Fibroblast of pulmonary artery (primary cell): ENCODE measurements at regions not wholly inside any gene's neighbourhood (a gene's known extent, or its start where the extent isn't known, plus 50 kb on each side); places are given as distances from the start of the nearest gene placed in this dataset.

Experiments
- DNase-seq: peaks from one replicate; pipeline ENCODE4 v3.0.0-alpha.2; 2010; ENCODE audit warnings: low read depth
- H3K4me3 ChIP-seq: replicated peaks from 2 replicates; pipeline ENCODE4 v1.5.1; 2011; ENCODE audit warnings: low read depth, mild to moderate bottlenecking, control low read depth, low read length, moderate library complexity
- TF ChIP-seq, protein P1 (sequence below): IDR thresholded peaks from 2 replicates; pipeline ENCODE4 v1.5.1; 2011; ENCODE audit warnings: mild to moderate bottlenecking, control low read depth, low read length, inconsistent platforms; ENCODE audit errors: missing control alignments

DNA sequence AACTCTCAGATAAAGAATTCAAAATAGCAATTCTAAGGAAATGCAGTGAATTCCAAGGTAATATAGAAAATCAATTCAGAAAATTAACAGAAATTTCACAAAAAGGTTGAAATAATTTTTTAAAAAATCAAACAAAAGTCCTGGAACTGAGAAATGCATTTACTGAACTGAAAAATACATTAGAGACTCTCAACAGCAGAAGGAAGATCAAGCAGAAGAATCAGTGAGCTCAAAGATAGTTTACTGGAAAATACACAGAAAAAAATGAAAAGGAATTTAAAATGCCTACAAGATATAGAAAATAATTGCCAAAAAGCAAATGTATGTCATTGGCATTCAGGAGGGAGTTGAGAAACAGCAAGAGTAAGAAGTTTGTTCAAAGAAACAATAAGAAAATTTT is 107.3 kb downstream of the BUD13 start:
- DNase-seq: no peak
- no peak overlapping the region for H3K4me3 ChIP-seq
- TF ChIP-seq, protein P1, sequence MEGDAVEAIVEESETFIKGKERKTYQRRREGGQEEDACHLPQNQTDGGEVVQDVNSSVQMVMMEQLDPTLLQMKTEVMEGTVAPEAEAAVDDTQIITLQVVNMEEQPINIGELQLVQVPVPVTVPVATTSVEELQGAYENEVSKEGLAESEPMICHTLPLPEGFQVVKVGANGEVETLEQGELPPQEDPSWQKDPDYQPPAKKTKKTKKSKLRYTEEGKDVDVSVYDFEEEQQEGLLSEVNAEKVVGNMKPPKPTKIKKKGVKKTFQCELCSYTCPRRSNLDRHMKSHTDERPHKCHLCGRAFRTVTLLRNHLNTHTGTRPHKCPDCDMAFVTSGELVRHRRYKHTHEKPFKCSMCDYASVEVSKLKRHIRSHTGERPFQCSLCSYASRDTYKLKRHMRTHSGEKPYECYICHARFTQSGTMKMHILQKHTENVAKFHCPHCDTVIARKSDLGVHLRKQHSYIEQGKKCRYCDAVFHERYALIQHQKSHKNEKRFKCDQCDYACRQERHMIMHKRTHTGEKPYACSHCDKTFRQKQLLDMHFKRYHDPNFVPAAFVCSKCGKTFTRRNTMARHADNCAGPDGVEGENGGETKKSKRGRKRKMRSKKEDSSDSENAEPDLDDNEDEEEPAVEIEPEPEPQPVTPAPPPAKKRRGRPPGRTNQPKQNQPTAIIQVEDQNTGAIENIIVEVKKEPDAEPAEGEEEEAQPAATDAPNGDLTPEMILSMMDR: no peak

DNA sequence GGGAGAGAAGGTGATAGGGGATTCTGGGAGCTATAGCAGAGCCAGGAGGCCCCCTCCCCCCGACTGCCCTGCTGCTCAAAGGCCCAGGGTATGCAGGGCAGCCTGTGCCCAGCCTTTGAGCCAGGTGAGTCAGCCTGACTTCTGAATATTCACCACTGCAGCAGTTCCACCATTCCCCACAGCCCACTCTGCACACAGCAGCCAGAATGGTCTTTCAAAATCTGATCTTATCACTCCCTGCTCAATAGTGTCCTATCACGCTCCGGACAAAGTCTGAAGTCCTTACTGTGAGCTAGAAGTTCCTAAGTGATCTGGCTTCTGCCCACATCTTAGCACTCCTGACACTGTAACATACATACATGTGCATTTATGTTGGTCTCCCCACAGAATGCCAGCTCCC is 111.7 kb downstream of the BUD13 start:
- TF ChIP-seq, protein P1: no peak
- no peak for DNase-seq
- H3K4me3 ChIP-seq: no peak overlapping the region

DNA sequence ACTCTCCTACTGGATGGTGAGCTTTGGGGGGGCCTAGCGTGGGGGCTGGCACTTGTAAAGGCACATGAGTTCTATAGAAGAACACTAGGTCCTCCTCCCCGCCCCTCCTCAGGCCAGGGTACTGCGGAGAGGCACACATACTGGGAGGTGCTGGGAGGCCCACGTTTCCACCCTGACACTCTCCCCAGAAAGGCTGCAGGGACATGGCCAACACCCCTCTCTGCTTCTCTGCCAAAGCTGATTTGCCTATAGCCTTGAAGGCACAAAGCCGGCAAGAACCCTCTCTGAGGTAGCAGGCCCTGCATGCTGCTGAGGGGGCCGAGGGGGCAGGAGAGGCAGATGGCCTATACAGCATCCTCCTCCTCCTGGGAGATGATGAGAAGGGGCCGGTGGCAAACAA is 112.8 kb downstream of the BUD13 start:
- TF ChIP-seq, protein P1: no peak
- no peak overlapping the region for H3K4me3 ChIP-seq
- no peak for DNase-seq

DNA sequence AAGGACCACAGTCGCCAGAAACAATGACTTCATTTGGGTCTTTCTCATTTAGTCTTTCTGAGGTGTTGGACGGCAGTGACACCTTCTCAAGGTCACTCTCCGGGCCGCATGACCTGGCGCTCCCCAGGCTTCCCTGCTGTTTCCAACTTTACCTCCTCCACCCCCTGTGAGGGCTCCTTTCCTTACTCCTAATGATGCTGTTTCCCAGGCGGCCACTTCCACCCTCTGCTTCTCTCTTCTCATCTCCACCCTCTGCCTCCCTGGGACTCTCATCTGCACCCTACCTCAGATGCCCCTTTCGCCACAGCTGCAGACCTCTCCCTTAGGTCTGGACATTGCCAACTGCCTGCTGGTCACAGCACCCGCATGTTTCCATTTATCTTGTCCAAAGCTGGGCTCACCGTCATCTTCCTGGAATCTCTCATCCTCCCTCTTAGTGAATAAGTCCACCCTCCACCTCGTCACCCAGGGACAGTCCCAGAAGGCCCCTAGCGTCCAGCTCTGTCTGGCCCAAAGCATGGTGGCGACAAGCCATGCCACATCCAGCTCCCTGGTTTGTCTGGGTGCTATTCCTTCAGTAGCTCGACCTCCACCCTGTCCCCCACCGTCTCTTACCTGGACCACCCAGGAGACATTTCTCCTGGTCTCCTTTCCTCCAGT is 113.8 kb downstream of the BUD13 start:
- no peak overlapping the region for H3K4me3 ChIP-seq
- no peak for DNase-seq
- TF ChIP-seq, protein P1: no peak

DNA sequence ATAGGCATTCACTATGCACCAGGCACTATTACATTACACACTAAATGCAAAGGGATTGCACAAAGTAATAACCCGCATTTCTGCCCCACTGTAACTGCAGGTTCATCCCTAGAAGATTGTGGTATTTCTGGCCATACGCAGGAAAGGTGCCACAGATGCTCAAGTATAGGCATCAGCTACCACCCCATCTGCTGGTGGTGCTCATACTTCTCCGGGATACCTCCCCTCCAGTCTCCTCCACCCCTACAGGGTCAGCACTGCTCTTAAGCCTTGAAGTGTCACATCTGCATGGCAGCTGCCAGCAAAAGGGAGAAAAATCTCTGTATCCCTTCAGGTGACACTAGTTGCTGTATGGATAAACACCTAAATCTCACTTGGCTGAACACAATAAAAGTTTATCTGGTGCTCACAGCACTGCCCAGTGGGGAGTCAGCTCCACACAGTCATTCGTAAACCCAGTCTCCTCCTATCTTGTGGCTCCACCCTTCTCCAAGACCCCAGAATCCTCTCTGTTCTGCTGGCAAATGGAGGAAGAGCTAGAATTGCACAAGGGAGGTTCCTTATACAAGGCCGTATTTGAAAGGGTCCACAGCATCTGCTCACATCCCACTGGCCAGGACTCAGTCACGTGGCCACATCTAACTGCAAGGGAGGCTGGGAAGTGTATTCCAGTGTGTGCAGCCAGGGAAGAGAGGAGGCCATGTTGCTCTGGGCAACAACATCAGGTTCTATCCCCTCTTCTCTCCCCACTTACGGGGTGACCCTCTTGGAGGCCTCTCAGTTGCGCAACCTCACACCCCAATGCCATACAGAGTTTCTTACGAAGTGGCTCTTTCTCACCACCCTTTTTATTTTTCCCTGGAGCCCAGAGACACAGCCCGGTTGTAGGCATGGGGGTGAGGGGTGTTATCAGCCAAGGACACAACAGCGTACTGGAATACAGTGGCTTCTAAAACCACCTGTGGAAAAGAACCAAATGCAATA is 114.7 kb downstream of the BUD13 start:
- H3K4me3 ChIP-seq: no peak overlapping the region
- DNase-seq: no peak
- TF ChIP-seq, protein P1: no peak

DNA sequence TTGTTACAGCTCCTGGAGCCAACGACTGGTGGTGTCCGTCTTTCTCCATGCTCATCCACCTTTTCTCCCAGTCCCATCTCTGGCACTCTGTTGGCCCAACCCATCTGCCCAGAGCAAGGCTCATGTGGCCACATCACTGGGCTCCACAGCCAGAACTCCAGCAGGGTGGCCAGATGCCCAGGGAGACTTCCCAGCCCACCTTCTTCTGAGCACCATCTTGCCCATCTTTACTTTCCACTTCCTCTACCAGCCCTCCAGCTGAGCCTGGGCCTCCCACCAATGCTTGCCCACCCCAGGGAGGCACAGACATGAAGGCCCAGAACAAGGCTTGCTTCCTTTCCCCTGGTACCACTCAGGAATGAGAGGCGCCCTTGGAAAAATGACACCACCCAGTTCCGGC is 116.8 kb downstream of the BUD13 start:
- H3K4me3 ChIP-seq: no peak overlapping the region
- no peak for DNase-seq
- TF ChIP-seq, protein P1: no peak

DNA sequence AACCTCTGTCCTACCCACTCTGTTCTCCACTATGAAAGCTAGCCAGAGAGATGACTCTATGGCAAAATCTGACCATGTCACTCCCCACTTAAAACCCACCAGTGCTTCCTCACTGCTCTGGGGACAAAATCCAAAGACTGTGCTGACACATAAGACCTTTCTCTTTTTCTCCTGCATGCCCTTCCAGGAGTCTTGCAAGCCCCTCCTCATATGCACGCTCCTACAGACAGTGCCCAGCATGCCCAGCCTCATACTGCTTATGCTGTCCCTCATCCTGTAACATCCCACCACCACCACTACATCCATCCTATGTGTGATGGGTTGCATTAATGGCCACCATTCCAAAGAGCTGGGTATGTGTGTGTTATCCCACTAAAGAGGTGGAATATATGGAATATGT is 118.3 kb downstream of the BUD13 start:
- no peak overlapping the region for H3K4me3 ChIP-seq
- TF ChIP-seq, protein P1: no peak
- DNase-seq: no peak
